ENCODE measurements at regions not wholly inside any gene's neighbourhood (a gene's known extent, or its start where the extent isn't known, plus 50 kb on each side); places are given as distances from the start of the nearest gene placed in this dataset.
A peak's percentile ranks its signal among the peaks of the same experiment; 100 is the strongest.

DNA sequence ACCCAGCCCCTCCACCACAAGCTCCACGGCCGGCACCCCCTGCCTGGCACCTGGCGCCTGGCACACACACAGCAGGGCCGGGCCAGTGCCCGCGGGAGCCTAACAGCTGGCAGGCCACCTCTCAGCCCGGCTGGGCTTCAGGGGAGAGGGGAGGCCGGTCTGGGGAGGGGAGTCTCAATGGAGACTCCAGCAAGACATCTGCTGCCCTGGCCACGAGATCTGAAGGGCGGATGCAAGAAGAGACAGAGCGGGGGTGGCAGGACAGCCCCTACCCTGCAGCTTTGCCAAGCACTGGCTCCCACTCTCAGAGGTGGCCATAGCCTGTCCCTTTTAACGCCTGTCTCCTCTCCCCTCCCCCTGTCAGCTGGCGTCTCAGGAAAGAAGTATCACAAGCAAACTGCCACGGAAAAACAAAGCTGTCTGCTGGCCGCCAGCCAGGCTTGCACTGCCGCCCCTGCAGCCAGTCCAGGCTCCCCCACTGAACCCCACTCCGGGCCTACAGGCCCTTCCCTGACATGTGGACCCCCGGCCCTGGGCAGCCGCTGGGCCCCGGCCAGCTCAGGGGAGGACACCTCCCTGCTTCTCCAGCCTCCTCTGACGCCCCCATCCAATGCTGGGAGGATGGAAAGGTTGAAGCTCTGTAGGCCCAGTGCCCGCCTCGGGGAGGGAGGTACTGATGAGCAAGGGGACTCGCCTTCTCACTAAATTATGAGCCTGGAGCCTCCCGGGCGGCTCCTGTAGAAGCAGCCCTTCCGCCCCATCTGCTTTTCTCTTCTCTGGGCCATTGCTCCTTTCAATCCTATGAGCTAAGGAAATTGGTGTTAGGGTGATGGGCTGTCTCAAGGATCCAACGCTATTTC is 178.4 kb downstream of the ARHGAP12 start:
- peak in 1 of 2 donors; percentile 75 for DNase-seq (ENCODE audit: low spot score in 2 of 2)
- TF ChIP-seq, protein P1, sequence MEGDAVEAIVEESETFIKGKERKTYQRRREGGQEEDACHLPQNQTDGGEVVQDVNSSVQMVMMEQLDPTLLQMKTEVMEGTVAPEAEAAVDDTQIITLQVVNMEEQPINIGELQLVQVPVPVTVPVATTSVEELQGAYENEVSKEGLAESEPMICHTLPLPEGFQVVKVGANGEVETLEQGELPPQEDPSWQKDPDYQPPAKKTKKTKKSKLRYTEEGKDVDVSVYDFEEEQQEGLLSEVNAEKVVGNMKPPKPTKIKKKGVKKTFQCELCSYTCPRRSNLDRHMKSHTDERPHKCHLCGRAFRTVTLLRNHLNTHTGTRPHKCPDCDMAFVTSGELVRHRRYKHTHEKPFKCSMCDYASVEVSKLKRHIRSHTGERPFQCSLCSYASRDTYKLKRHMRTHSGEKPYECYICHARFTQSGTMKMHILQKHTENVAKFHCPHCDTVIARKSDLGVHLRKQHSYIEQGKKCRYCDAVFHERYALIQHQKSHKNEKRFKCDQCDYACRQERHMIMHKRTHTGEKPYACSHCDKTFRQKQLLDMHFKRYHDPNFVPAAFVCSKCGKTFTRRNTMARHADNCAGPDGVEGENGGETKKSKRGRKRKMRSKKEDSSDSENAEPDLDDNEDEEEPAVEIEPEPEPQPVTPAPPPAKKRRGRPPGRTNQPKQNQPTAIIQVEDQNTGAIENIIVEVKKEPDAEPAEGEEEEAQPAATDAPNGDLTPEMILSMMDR (IDR thresholded peaks at IDR 0.05): no peak
- TF ChIP-seq EP300 (IDR thresholded peaks at IDR 0.05) (no peak), POLR2A (IDR thresholded peaks at IDR 0.05) (no peak), POLR2AphosphoS5 (IDR thresholded peaks at IDR 0.05) (no peak)
- no peak overlapping the region for H3K4me3 ChIP-seq
- peak overlapping the region; percentile 54 for H3K27ac ChIP-seq
- H3K36me3 ChIP-seq: no peaks in the 10 kb centered on the region
- peaks cover 26% of the 10 kb centered on the region for H3K4me1 ChIP-seq
- WGBS: 45% methylated on average over 12 of the region's 28 CpGs
- no peaks in the 10 kb centered on the region for H3K27me3 ChIP-seq
- H3K9me3 ChIP-seq: no peaks in the 10 kb centered on the region

GRCh38 chr10:31749301-31749700 is 179.3 kb downstream of the ARHGAP12 start:
- no peak overlapping the region for H3K27ac ChIP-seq
- H3K4me1 ChIP-seq: peaks cover 19% of the 10 kb centered on the region
- TF ChIP-seq POLR2A (IDR thresholded peaks at IDR 0.05) (no peak), EP300 (IDR thresholded peaks at IDR 0.05) (no peak), POLR2AphosphoS5 (IDR thresholded peaks at IDR 0.05) (no peak)
- TF ChIP-seq, protein P1 (IDR thresholded peaks at IDR 0.05): no peak
- 84% methylated on average over 10 of the region's 13 CpGs for WGBS
- H3K4me3 ChIP-seq: no peak overlapping the region
- no peaks in the 10 kb centered on the region for H3K9me3 ChIP-seq
- no peaks in the 10 kb centered on the region for H3K27me3 ChIP-seq
- DNase-seq (ENCODE audit: low spot score in 2 of 2): no peak
- H3K36me3 ChIP-seq: no peaks in the 10 kb centered on the region

GRCh38 chr10:31745612-31746376 is 182.8 kb downstream of the ARHGAP12 start:
- Histone ChIP-seq H3K4me1 (peaks cover 12% of the 10 kb centered on the region), H3K27me3 (no peaks in the 10 kb centered on the region), H3K36me3 (no peaks in the 10 kb centered on the region), H3K9me3 (no peaks in the 10 kb centered on the region), H3K4me3 (no peak overlapping the region), H3K27ac (no peak overlapping the region)
- TF ChIP-seq POLR2A (IDR thresholded peaks at IDR 0.05) (no peak), EP300 (IDR thresholded peaks at IDR 0.05) (no peak), POLR2AphosphoS5 (IDR thresholded peaks at IDR 0.05) (no peak)
- TF ChIP-seq, protein P1 (IDR thresholded peaks at IDR 0.05): no peak
- WGBS: 60% methylated on average over 4 of the region's 9 CpGs
- DNase-seq (ENCODE audit: low spot score in 2 of 2): no peak

GRCh38 chr10:31744025-31744424 is 184.6 kb downstream of the ARHGAP12 start:
- Histone ChIP-seq H3K36me3 (no peaks in the 10 kb centered on the region), H3K4me3 (no peak overlapping the region), H3K27me3 (no peaks in the 10 kb centered on the region), H3K27ac (no peak overlapping the region), H3K4me1 (peaks cover 3% of the 10 kb centered on the region), H3K9me3 (no peaks in the 10 kb centered on the region)
- 100% methylated on average over 1 of the region's 1 CpG for WGBS
- no peak for DNase-seq (ENCODE audit: low spot score in 2 of 2)
- TF ChIP-seq POLR2AphosphoS5 (IDR thresholded peaks at IDR 0.05) (no peak), EP300 (IDR thresholded peaks at IDR 0.05) (no peak), POLR2A (IDR thresholded peaks at IDR 0.05) (no peak)
- TF ChIP-seq, protein P1 (IDR thresholded peaks at IDR 0.05): no peak

DNA sequence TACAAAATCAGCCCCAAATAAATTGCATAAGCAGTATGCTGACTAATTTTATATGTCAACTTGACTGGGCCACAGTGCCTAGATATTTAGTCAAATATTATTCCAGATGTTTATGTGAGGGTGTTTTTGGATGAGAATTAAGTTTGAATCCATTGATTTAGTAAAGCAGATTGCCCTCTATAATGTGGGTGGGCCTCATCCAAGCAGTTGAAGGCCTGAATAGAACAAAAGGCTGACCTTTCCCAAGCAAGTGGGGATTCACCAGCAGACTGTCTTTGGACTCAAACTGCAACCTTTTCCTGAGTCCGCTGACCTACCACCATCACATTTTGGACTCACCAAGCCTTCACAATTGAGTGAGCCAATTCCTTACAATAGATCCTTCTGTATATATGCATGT is 186.4 kb downstream of the ARHGAP12 start:
- 100% methylated on average over 1 of the region's 1 CpG for WGBS
- TF ChIP-seq, protein P1 (IDR thresholded peaks at IDR 0.05): no peak
- TF ChIP-seq POLR2A (IDR thresholded peaks at IDR 0.05): no peak

More for the DNA sequence above, 186.4 kb downstream of the ARHGAP12 start:
- Histone ChIP-seq H3K4me1 (peaks cover 3% of the 10 kb centered on the region), H3K36me3 (no peaks in the 10 kb centered on the region), H3K27ac (no peak overlapping the region), H3K9me3 (no peaks in the 10 kb centered on the region), H3K27me3 (no peaks in the 10 kb centered on the region), H3K4me3 (no peak overlapping the region)
- DNase-seq (ENCODE audit: low spot score in 2 of 2): no peak
